Right cardiac atrium (tissue), 5 donors: ENCODE measurements at regions not wholly inside any gene's neighbourhood (a gene's known extent, or its start where the extent isn't known, plus 50 kb on each side); places are given as distances from the start of the nearest gene placed in this dataset.
A peak's percentile ranks its signal among the peaks of the same experiment; 100 is the strongest.

Experiments
- ATAC-seq, 2 donors: fragments of 200-7000 bp; cut with Tn5 transposase; one replicate each; pipeline versions ENCODE4 v1.8.0 to v1.9.1; 2020; ENCODE audit warnings: moderate library complexity in 2 of 2, mild to moderate bottlenecking in 1 of 2
- DNase-seq, 3 donors: peaks; one replicate each; pipeline ENCODE4 v3.0.0-alpha.2; 2020
- H3K27ac ChIP-seq: one replicate; pipeline ENCODE4 v1.5.1; 2013; ENCODE audit warnings: mild to moderate bottlenecking, low read length, control low read depth, moderate library complexity
- H3K27me3 ChIP-seq: one replicate; pipeline ENCODE4 v1.6.1; 2013; ENCODE audit not compliant: control insufficient read depth, insufficient read depth
- H3K4me1 ChIP-seq: one replicate; pipeline ENCODE4 v1.6.1; 2013; ENCODE audit warnings: low read length; ENCODE audit not compliant: control insufficient read depth, insufficient read depth
- H3K4me3 ChIP-seq: one replicate; pipeline ENCODE4 v1.5.1; 2013; ENCODE audit warnings: low read length, control low read depth
- H3K9me3 ChIP-seq: one replicate; pipeline ENCODE4 v1.6.1; 2013; ENCODE audit warnings: low read length; ENCODE audit not compliant: control insufficient read depth
- WGBS: extraction: QIAGEN DNeasy Blood & Tissue Kit; methylation state at CpG from one replicate; pipeline ENCODE4 v1.1.7; 2013; 5-methylcytosine and 5-hydroxymethylcytosine counted together
- intact Hi-C, 4 donors: fragments of 100-400 bp; cut with DNase I; formaldehyde crosslinking; loops; one replicate each; pipeline versions ENCODE4 v1.11.0 to v1.14.0; 2022 to 2023
- donor health status: healthy with polysubstance abuse.
- donor health status: DM: no; HTN: yes; CAD: no.
- donor health status: DM: no; HTN: no; CAD: no.
- donor health status: DM: no; HTN: yes; CAD: no; lungs with severe emphysema.
- donor health status: DM: yes; HTN: yes; CAD: no.

- DNase-seq (no peak), ATAC-seq (no peak)
- Histone ChIP-seq H3K4me1 (no peaks in the 10 kb centered on the region), H3K9me3 (no peaks in the 10 kb centered on the region), H3K4me3 (no peak overlapping the region), H3K27ac (no peak overlapping the region), H3K27me3 (no peaks in the 10 kb centered on the region)
- intact Hi-C loops: no loop called here
- WGBS: 87% methylated on average over 17 of the region's 17 CpGs
Observed at GRCh38 chr13:84927442-84928169, 871.6 kb downstream of the SLITRK6 start.

DNA sequence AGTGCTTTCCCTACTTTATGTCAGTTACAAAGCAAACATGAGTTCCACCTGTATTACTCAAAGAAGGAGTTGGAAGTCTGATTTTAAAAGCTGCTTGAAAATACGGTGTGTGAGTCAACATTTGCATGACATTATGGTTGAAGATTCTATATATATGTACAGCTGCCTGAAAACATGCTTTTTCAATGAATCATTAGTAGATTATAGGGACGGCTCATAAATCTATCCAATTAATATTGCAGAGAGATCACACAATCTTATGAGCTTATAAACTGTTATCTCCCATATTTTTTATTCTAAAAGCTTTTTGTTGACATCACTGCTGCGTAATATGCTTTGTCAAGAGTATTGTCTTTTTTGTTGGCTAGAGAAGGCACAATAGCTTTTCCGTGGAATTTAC lies 873.8 kb downstream of the SLITRK6 start:
- Histone ChIP-seq H3K4me1 (no peaks in the 10 kb centered on the region), H3K4me3 (no peak overlapping the region), H3K9me3 (no peaks in the 10 kb centered on the region), H3K27ac (no peak overlapping the region), H3K27me3 (no peaks in the 10 kb centered on the region)
- 76% methylated on average over 4 of the region's 4 CpGs for WGBS
- ATAC-seq (no peak), DNase-seq (no peak)
- intact Hi-C loops: no loop called here

- Histone ChIP-seq H3K9me3 (no peaks in the 10 kb centered on the region), H3K4me3 (no peak overlapping the region), H3K4me1 (no peaks in the 10 kb centered on the region), H3K27me3 (no peaks in the 10 kb centered on the region), H3K27ac (no peak overlapping the region)
- intact Hi-C loops: no loop called here
- WGBS: 55% methylated on average over 1 of the region's 1 CpG
- DNase-seq (no peak), ATAC-seq (no peak)
Observed at GRCh38 chr13:84923831-84924230, 875.4 kb downstream of the SLITRK6 start.

- no peak overlapping the region for H3K27ac ChIP-seq
- 42% methylated on average over 4 of the region's 4 CpGs for WGBS
- H3K27me3 ChIP-seq: no peaks in the 10 kb centered on the region
- ATAC-seq (no peak), DNase-seq (no peak)
- H3K4me3 ChIP-seq: no peak overlapping the region
- intact Hi-C loops: loop anchor here in 2 of 4 donors (5.0 kb wide), 1 partner anchor 890 kb away; no protein-coding TSS in a partner anchor
- no peaks in the 10 kb centered on the region for H3K4me1 ChIP-seq
- no peaks in the 10 kb centered on the region for H3K9me3 ChIP-seq
Observed at GRCh38 chr13:84917252-84917878, 881.9 kb downstream of the SLITRK6 start.

DNA sequence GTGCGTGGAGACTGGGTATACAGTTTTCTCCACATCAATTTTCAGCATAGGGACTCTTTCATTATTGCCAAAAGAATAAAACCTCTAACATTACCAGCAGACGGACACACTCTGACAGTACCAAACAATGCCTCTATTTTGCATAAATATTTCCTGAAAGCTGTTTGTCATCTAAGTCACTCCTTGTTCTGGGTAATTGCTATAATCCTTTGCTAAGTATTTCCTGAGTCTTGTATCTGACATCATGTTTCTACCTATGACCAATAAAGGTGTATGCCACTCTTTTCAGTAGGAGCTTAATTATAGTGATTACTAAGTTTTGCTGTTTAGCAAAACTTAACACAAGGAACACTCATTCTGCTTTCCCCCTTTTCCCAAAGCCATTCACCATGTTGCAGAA lies 886.5 kb downstream of the SLITRK6 start:
- no peak overlapping the region for H3K27ac ChIP-seq
- intact Hi-C loops: no loop called here
- no peaks in the 10 kb centered on the region for H3K4me1 ChIP-seq
- H3K27me3 ChIP-seq: no peaks in the 10 kb centered on the region
- H3K4me3 ChIP-seq: no peak overlapping the region
- ATAC-seq (no peak), DNase-seq (no peak)
- H3K9me3 ChIP-seq: no peaks in the 10 kb centered on the region
- 79% methylated on average over 2 of the region's 2 CpGs for WGBS

GRCh38 chr13:84910423-84910822 lies 888.8 kb downstream of the SLITRK6 start:
- ATAC-seq (no peak), DNase-seq (no peak)
- no peaks in the 10 kb centered on the region for H3K9me3 ChIP-seq
- WGBS: 68% methylated on average over 2 of the region's 2 CpGs
- no peak overlapping the region for H3K27ac ChIP-seq
- intact Hi-C loops: no loop called here
- H3K4me1 ChIP-seq: no peaks in the 10 kb centered on the region
- H3K27me3 ChIP-seq: no peaks in the 10 kb centered on the region
- H3K4me3 ChIP-seq: no peak overlapping the region

DNA sequence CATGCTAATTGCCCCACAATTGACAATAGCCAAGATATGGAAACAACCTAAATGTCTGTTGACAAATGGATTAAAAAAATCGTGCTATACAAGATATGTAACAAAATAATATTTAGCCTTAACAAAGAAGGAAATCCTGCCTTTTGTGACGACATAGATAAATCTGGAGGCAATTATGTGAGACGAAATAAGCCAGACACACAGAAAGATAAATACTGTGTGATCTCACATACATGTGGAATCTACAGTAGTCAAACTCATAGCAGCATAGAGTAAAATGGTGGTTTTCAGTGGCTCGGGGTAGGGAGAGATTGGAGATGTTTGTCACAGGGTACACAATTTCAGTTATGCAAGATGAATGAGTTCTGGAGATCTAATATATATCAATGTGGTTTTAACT lies 895.8 kb downstream of the SLITRK6 start:
- WGBS: 17% methylated on average over 4 of the region's 4 CpGs
- intact Hi-C loops: no loop called here
- no peaks in the 10 kb centered on the region for H3K9me3 ChIP-seq
- ATAC-seq (no peak), DNase-seq (no peak)
- H3K4me3 ChIP-seq: no peak overlapping the region
- H3K27ac ChIP-seq: no peak overlapping the region
- no peaks in the 10 kb centered on the region for H3K27me3 ChIP-seq
- H3K4me1 ChIP-seq: no peaks in the 10 kb centered on the region

- intact Hi-C loops: no loop called here
Observed at GRCh38 chr13:84902243-84902642, 897.0 kb downstream of the SLITRK6 start.

DNA sequence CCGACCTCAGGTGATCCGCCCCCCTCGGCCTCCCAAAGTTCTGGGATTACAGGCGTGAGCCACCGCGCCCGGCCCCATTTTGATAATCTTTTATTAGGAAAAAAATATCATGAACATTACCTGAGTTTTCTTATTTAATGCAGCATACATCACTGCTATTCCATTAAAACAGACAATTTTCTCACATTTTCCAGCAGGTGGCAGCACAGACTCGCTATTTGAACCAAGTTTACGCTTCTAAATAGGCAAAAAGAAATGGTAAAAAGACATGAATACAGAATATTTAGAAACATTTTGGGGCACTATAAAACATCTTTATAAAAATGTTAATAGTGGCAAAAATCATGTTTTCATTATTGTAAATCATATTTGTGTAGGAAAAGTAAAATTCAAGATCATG lies 903.1 kb downstream of the SLITRK6 start:
- WGBS: 11% methylated on average over 9 of the region's 9 CpGs
- Histone ChIP-seq H3K9me3 (no peaks in the 10 kb centered on the region), H3K27ac (no peak overlapping the region), H3K27me3 (no peaks in the 10 kb centered on the region), H3K4me3 (no peak overlapping the region), H3K4me1 (no peaks in the 10 kb centered on the region)
- intact Hi-C loops: loop anchor here in 2 of 4 donors (5.0 to 10.0 kb wide), 2 partner anchors 909 to 911 kb away; no protein-coding TSS in a partner anchor
- peak in 1 of 3 donors; percentile 18 for DNase-seq
- no peak for ATAC-seq

More at GRCh38 chr13:84902243-84902642, 897.0 kb downstream of the SLITRK6 start:
- Histone ChIP-seq H3K9me3 (no peaks in the 10 kb centered on the region), H3K4me1 (no peaks in the 10 kb centered on the region), H3K27ac (no peak overlapping the region), H3K27me3 (no peaks in the 10 kb centered on the region), H3K4me3 (no peak overlapping the region)
- WGBS: 51% methylated on average over 1 of the region's 1 CpG
- ATAC-seq (no peak), DNase-seq (no peak)

DNA sequence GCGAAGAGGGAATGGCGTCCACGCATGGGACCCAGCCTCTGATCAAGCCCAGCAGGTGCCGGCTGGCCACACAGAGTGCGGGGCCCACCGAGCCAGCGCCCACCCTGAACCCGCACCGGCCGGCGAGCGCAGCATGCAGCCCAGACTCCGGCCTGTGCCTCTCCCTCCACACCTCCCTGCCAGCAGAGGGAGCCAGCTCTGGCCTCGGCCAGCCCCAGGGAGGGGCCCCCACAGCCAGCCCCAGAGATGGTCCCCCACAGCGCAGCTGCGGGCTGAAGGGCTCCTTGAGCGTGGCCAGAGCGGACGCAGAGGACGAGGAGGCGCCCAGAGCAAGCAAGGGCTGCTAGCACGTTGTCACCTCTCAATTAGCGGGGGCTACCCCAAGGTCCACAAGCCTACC lies 904.5 kb downstream of the SLITRK6 start:
- DNase-seq (peak in 2 of 3 donors; percentile 28 to 38), ATAC-seq (peak in 1 of 2 donors; percentile 33)
- Histone ChIP-seq H3K4me3 (no peak overlapping the region), H3K9me3 (no peaks in the 10 kb centered on the region), H3K27me3 (no peaks in the 10 kb centered on the region), H3K4me1 (no peaks in the 10 kb centered on the region), H3K27ac (no peak overlapping the region)
- intact Hi-C loops: loop anchor here in 2 of 4 donors (5.0 to 10.0 kb wide), 2 partner anchors 910 to 913 kb away; no protein-coding TSS in a partner anchor
- 95% methylated on average over 23 of the region's 23 CpGs for WGBS

- intact Hi-C loops: no loop called here
- WGBS: 79% methylated on average over 6 of the region's 6 CpGs
- no peaks in the 10 kb centered on the region for H3K27me3 ChIP-seq
- H3K4me1 ChIP-seq: no peaks in the 10 kb centered on the region
- ATAC-seq: no peak
- no peak for DNase-seq
- no peak overlapping the region for H3K4me3 ChIP-seq
- H3K27ac ChIP-seq: no peak overlapping the region
- H3K9me3 ChIP-seq: no peaks in the 10 kb centered on the region
Observed at GRCh38 chr13:84885868-84886267, 913.4 kb downstream of the SLITRK6 start.
